Transverse colon (tissue), 4 donors: ENCODE measurements at regions not wholly inside any gene's neighbourhood (a gene's known extent, or its start where the extent isn't known, plus 50 kb on each side); places are given as distances from the start of the nearest gene placed in this dataset.
"Not testable (repeated sequence)": the region's sequence is repeated elsewhere in the genome, so short reads cannot be mapped to it uniquely, and the experiment has no call there.

Experiments used
- DNase-seq: peaks from one replicate; pipeline ENCODE4 v3.0.0-alpha.2; 2019
- H3K27ac ChIP-seq, 4 donors: fragments of 200-600 bp; sonication (generic); 2 replicates each; pipeline ENCODE4 v1.5.1; 2016 to 2018; ENCODE audit warnings: inconsistent platforms in 4 of 4
- H3K27me3 ChIP-seq: fragments of 200-600 bp; sonication (generic); 2 replicates; pipeline ENCODE4 v1.5.1; 2017; ENCODE audit warnings: inconsistent platforms
- H3K36me3 ChIP-seq, 4 donors: fragments of 200-600 bp; sonication (generic); 2 replicates each; pipeline ENCODE4 v1.5.1; 2017 to 2019; ENCODE audit warnings: inconsistent platforms in 4 of 4
- H3K4me1 ChIP-seq, 4 donors: fragments of 200-600 bp; sonication (generic); 2 replicates each; pipeline ENCODE4 v1.5.1; 2017 to 2020; ENCODE audit warnings: inconsistent platforms in 4 of 4
- H3K4me3 ChIP-seq, 4 donors: fragments of 200-600 bp; sonication (generic); 1 replicate in 1 of 4; 2 replicates in 3 of 4; pipeline versions ENCODE4 v1.5.1 to v1.6.1; 2017 to 2019; ENCODE audit warnings: inconsistent platforms in 4 of 4
- H3K9me3 ChIP-seq, 2 donors: fragments of 200-600 bp; sonication (generic); 2 replicates each; pipeline ENCODE4 v1.5.1; 2017 to 2019; ENCODE audit warnings: inconsistent platforms in 2 of 2
- EP300 ChIP-seq: sonication (generic); formaldehyde crosslinking; IDR thresholded peaks from one replicate; pipeline ENCODE4 v1.6.1; 2017; ENCODE audit warnings: antibody characterized with exemption, low read depth
- POLR2A ChIP-seq: fragments of 450-650 bp; IDR thresholded peaks from one replicate; pipeline ENCODE4 v1.6.1; 2016; ENCODE audit warnings: antibody characterized with exemption, mild to moderate bottlenecking, moderate library complexity
- POLR2AphosphoS5 ChIP-seq, 3 donors: sonication (generic); formaldehyde crosslinking; IDR thresholded peaks; one replicate each; pipeline ENCODE4 v1.6.1; 2016; ENCODE audit warnings: antibody characterized with exemption in 3 of 3
- WGBS, 2 donors: methylation state at CpG; one replicate each; pipeline ENCODE4 v1.1.5; 2018; ENCODE audit warnings: low coverage in 1 of 2; 5-methylcytosine and 5-hydroxymethylcytosine counted together
- in situ Hi-C, 4 donors: fragments of 200-750 bp; cut with MboI; loops; one replicate each; pipeline versions ENCODE4 v1.15.0 to v1.15.1; 2017; ENCODE audit warnings: low sequenced_read_pairs in 3 of 4, low pct_ligation_motif_present in 1 of 4, low pct_unique_long_range_greater_than_20kb in 1 of 4
- intact Hi-C: fragments of 100-400 bp; cut with DNase I; formaldehyde crosslinking; loops from one replicate; pipeline ENCODE4 v1.15.1; 2023; ENCODE audit warnings: low total_unique reads
- TF ChIP-seq, protein P1 (sequence below), 5 experiments: fragments of 200-600 bp in 3 of 5; fragments of 450-650 bp in 2 of 5; sonication (generic) in 3 of 5; IDR thresholded peaks; 1 replicate in 2 of 5; 2 replicates in 3 of 5; pipeline ENCODE4 v1.5.1; 2016 to 2017; ENCODE audit warnings: antibody characterized with exemption in 5 of 5, inconsistent platforms in 3 of 5, mild to moderate bottlenecking in 2 of 5, moderate library complexity in 1 of 5

DNA sequence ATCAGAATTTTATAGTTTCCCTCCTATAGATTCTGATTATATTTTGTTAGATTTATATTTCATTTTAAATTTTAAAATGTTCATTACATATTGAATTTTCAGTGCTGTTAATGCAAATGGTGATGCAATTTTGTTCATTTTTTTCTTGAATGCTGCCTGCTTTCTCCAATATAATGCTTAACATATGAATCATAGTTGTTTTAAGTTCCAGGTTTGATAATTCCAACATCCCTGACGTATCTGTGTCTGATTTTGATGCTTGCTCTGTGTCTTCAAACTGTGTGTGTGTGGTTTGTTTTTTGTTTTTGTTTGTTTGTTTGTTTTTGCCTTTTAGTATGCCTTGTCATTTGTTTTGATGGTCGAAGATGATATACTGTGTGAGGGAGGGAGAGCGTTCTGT is 134.7 kb upstream of the ELAC2 start:
- Histone ChIP-seq H3K4me1 (no peaks in the 10 kb centered on the region), H3K27ac (no peak overlapping the region), H3K9me3 (no peaks in the 10 kb centered on the region), H3K4me3 (no peak overlapping the region), H3K27me3 (no peaks in the 10 kb centered on the region), H3K36me3 (no peaks in the 10 kb centered on the region)
- intact Hi-C loops: no loop called here
- 71 to 80% methylated on average over 3 of the region's 3 CpGs for WGBS, 2 donors
- DNase-seq: no peak
- no peak for TF ChIP-seq POLR2AphosphoS5 (IDR thresholded peaks at IDR 0.05)
- no peak for TF ChIP-seq EP300
- no peak for TF ChIP-seq POLR2A
- TF ChIP-seq, protein P1, sequence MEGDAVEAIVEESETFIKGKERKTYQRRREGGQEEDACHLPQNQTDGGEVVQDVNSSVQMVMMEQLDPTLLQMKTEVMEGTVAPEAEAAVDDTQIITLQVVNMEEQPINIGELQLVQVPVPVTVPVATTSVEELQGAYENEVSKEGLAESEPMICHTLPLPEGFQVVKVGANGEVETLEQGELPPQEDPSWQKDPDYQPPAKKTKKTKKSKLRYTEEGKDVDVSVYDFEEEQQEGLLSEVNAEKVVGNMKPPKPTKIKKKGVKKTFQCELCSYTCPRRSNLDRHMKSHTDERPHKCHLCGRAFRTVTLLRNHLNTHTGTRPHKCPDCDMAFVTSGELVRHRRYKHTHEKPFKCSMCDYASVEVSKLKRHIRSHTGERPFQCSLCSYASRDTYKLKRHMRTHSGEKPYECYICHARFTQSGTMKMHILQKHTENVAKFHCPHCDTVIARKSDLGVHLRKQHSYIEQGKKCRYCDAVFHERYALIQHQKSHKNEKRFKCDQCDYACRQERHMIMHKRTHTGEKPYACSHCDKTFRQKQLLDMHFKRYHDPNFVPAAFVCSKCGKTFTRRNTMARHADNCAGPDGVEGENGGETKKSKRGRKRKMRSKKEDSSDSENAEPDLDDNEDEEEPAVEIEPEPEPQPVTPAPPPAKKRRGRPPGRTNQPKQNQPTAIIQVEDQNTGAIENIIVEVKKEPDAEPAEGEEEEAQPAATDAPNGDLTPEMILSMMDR (IDR thresholded peaks at IDR 0.05): no peak
- in situ Hi-C loops: no loop called here

DNA sequence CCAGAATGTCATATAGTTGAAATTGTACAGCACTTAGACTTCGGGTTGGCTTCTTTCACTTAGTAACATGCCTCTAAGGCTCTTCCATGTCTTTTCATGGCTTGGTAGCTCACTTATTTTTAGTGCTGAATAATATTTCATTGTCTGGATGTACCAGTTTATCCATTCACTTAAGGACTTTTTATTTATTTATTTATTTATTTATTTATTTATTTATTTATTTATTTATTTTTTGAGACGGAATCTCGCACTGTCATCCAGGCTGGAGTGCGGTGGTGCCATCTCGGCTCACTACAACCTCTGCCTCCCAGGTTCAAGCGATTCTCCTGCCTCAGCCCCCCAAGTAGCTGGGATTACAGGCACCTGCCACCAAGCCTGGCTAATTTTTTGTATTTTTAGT is 132.9 kb upstream of the ELAC2 start:
- H3K36me3 ChIP-seq, H3K4me3 ChIP-seq, DNase-seq, H3K27ac ChIP-seq, in situ Hi-C loops, intact Hi-C loops, H3K27me3 ChIP-seq, H3K9me3 ChIP-seq, H3K4me1 ChIP-seq: not testable (repeated sequence)
- 92 to 100% methylated on average over 2 to 6 of the region's 6 CpGs for WGBS, 2 donors

DNA sequence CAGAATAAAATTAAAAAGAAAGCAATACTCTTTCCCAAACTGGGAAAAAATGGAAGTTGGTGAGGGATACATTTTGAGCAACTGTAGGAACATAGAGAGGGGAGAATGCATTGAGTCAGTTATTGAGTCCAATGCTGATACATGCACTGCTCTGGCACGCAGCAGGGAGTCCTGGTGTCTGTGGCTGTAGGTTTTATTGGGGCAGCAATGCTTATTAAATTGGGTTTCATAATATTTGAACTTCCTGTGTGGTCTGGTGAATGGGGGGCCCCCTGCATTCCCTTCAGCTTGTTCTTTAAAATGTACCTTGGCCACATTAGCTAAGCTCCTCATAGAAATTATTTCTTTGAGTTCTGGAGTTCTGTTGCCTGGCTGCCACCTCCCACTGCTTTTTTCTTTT is 125.2 kb upstream of the ELAC2 start:
- in situ Hi-C loops (no loop called here), intact Hi-C loops (no loop called here)
- Histone ChIP-seq H3K4me3 (no peak overlapping the region), H3K27me3 (no peaks in the 10 kb centered on the region), H3K36me3 (no peaks in the 10 kb centered on the region), H3K27ac (no peak overlapping the region), H3K4me1 (no peaks in the 10 kb centered on the region), H3K9me3 (no peaks in the 10 kb centered on the region)
- WGBS, 2 donors: 40 to 74% methylated on average over 1 of the region's 1 CpG
- TF ChIP-seq POLR2AphosphoS5 (IDR thresholded peaks at IDR 0.05) (no peak), POLR2A (no peak), EP300 (no peak)
- TF ChIP-seq, protein P1 (IDR thresholded peaks at IDR 0.05): no peak
- no peak for DNase-seq

DNA sequence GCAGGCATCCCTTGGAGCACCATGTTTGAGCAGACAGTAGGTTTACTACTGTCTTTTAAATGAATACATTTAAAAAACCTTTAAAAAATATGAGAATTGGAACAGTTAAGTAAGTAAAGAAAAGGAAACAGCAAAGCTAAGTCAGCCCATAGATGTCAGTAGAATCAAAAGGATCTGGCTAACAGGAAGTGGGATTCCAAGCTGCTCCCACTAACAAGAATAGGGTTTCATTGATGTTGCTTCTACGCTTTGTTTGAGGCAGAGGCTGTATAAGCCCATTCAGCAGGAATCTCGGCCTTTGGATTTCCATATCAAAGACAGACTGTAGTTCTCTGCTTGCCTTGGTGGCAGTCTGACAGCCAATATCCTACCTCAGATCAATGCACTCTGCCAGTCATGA is 122.9 kb upstream of the ELAC2 start:
- no peak for DNase-seq
- H3K27ac ChIP-seq: no peak overlapping the region

DNA sequence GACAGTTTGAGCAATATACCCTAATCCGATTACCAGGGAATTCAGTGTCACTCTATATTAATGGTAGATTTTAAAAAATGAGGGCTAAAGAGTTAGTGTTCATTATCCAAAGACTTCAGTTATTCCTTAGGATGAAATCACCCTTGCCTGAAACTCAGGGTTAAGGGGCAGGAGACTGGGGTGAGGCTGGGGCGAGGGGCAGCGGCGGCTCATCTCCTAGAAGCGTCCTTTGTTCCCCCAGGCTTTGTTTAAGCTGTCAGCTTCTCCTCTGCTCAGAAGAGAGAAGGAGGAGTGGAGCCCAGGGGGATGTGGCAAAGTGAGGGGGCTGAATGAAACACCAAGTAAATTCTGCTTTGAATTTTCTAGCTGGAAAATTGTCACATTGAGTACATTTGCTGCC is 117.7 kb upstream of the ELAC2 start:
- DNase-seq: no peak
- 72 to 82% methylated on average over 2 to 5 of the region's 5 CpGs for WGBS, 2 donors
- Histone ChIP-seq H3K4me1 (no peaks in the 10 kb centered on the region), H3K27me3 (no peaks in the 10 kb centered on the region), H3K4me3 (no peak overlapping the region), H3K36me3 (no peaks in the 10 kb centered on the region), H3K9me3 (no peaks in the 10 kb centered on the region), H3K27ac (no peak overlapping the region)
- no peak for TF ChIP-seq POLR2A
- TF ChIP-seq, protein P1 (IDR thresholded peaks at IDR 0.05): no peak
- no peak for TF ChIP-seq POLR2AphosphoS5 (IDR thresholded peaks at IDR 0.05)
- no peak for TF ChIP-seq EP300
- intact Hi-C loops (no loop called here), in situ Hi-C loops (no loop called here)

More for the DNA sequence above, 122.9 kb upstream of the ELAC2 start:
- Histone ChIP-seq H3K9me3 (no peaks in the 10 kb centered on the region), H3K4me3 (no peak overlapping the region), H3K27me3 (no peaks in the 10 kb centered on the region), H3K4me1 (no peaks in the 10 kb centered on the region), H3K36me3 (no peaks in the 10 kb centered on the region)
- intact Hi-C loops: no loop called here
- TF ChIP-seq POLR2AphosphoS5 (IDR thresholded peaks at IDR 0.05) (no peak), POLR2A (no peak), EP300 (no peak)
- TF ChIP-seq, protein P1 (IDR thresholded peaks at IDR 0.05): no peak
- in situ Hi-C loops: no loop called here
- WGBS, 2 donors: 20 to 29% methylated on average over 1 to 2 of the region's 2 CpGs
